K562 (cell line): ENCODE measurements at regions not wholly inside any gene's neighbourhood (a gene's known extent, or its start where the extent isn't known, plus 50 kb on each side); places are given as distances from the start of the nearest gene placed in this dataset.

ENCODE experiments used
- ATAC-seq: fragments of 200-7000 bp; cut with Tn5 transposase; 3 replicates; pipeline ENCODE4 v1.9.1; 2020; ENCODE audit warnings: moderate library complexity
- BruUV-seq: library from RNA; stranded (reverse); fragments of 400-500 nt; replicated peaks from 2 replicates; lab custom pipeline; 2021; lab: Mats Ljungman, UMichigan
- CTCF ChIA-PET: fragments of 300-600 bp; formaldehyde crosslinking; extraction: SDS; loops from one replicate; lab custom pipeline; 2021; ENCODE audit warnings: low intra/inter-chr PET ratio; lab: Yijun Ruan, JAX
- POLR2A ChIA-PET: fragments of 300-600, 350-650 bp; sonication (Branson Sonifier 250); formaldehyde crosslinking; extraction: SDS; loops from one replicate; lab custom pipeline; 2021; ENCODE audit warnings: antibody characterized with exemption, inconsistent platforms; lab: Yijun Ruan, JAX
- DNase-seq, 4 experiments: peaks; one replicate each; pipeline versions ENCODE4 v3.0.0 to v3.0.0-alpha.2; 2011 to 2018; ENCODE audit warnings: low spot score in 3 of 4, mixed read lengths in 3 of 4; ENCODE audit errors: extremely low read depth in 1 of 4
- FAIRE-seq: peaks from 2 replicates; lab custom pipeline; 2011; peaks lifted over from hg19 to GRCh38; lab: Jason Lieb, UNC
- H2AFZ ChIP-seq: 2 replicates; pipeline ENCODE4 v1.6.0; 2011; ENCODE audit warnings: low read depth, low read length, control low read depth, inconsistent platforms
- H3K27ac ChIP-seq: fragments of 200-600 bp; 3 replicates; pipeline ENCODE4 v1.8.0; 2011; ENCODE audit warnings: low read depth, mild to moderate bottlenecking, control low read depth, inconsistent platforms, low read length, moderate library complexity, mixed read lengths; ENCODE audit errors: extremely low read depth
- H3K27me3 ChIP-seq, 2 experiments: fragments of 300-600 bp in 1 of 2; 2 replicates in 1 of 2; 3 replicates in 1 of 2; pipeline versions ENCODE4 v1.6.0 to v1.8.0; 2011; ENCODE audit warnings: inconsistent platforms in 2 of 2, low read length in 2 of 2, mild to moderate bottlenecking in 1 of 2, mixed read lengths in 1 of 2, moderate library complexity in 1 of 2; ENCODE audit not compliant: control insufficient read depth in 2 of 2, insufficient read depth in 2 of 2
- H3K36me3 ChIP-seq: fragments of 300-600 bp; 3 replicates; pipeline ENCODE4 v1.8.0; 2011; ENCODE audit warnings: mild to moderate bottlenecking, low read length, inconsistent platforms; ENCODE audit not compliant: control insufficient read depth, insufficient read depth
- H3K4me1 ChIP-seq, 2 experiments: fragments of 200-600 bp in 1 of 2; replicated peaks in 1 of 2; 2 replicates in 1 of 2; 3 replicates in 1 of 2; pipeline versions ENCODE4 v1.5.1 to v1.8.0; 2011; ENCODE audit warnings: inconsistent platforms in 2 of 2, low read length in 2 of 2, mild to moderate bottlenecking in 1 of 2, mixed read lengths in 1 of 2, moderate library complexity in 1 of 2; ENCODE audit not compliant: control insufficient read depth in 2 of 2, insufficient read depth in 2 of 2
- H3K4me2 ChIP-seq: 2 replicates; pipeline ENCODE4 v1.6.1; 2011; ENCODE audit warnings: low read length, control low read depth, inconsistent platforms, mixed read lengths; ENCODE audit not compliant: insufficient read depth
- H3K4me3 ChIP-seq: fragments of 200-600 bp; sonication (generic), shearing (Covaris generic); 2 replicates; pipeline ENCODE4 v1.5.1; 2016; ENCODE audit warnings: control low read depth, inconsistent platforms
- H3K79me2 ChIP-seq: fragments of 200-600 bp; 3 replicates; pipeline ENCODE4 v1.8.0; 2011; ENCODE audit warnings: low read length, inconsistent platforms; ENCODE audit not compliant: control insufficient read depth, insufficient read depth
- H3K9ac ChIP-seq, 2 experiments: 2 replicates each; pipeline versions ENCODE4 v1.6.0 to v1.6.1; 2011; ENCODE audit warnings: low read depth in 2 of 2, low read length in 2 of 2, control low read depth in 1 of 2, inconsistent platforms in 1 of 2, mild to moderate bottlenecking in 1 of 2, mixed read lengths in 1 of 2; ENCODE audit not compliant: insufficient read depth in 1 of 2
- H3K9me1 ChIP-seq: one replicate; pipeline ENCODE4 v1.6.0; 2011; ENCODE audit warnings: inconsistent platforms, mild to moderate bottlenecking, low read length, moderate library complexity; ENCODE audit not compliant: control insufficient read depth, insufficient read depth
- H3K9me3 ChIP-seq: replicated peaks from 2 replicates; pipeline ENCODE4 v1.5.1; 2011; ENCODE audit warnings: low read depth, low read length, inconsistent platforms; ENCODE audit not compliant: control insufficient read depth, insufficient read depth
- H4K20me1 ChIP-seq: replicated peaks from 2 replicates; pipeline ENCODE4 v1.6.1; 2011; ENCODE audit warnings: low read length, inconsistent platforms, mixed read lengths; ENCODE audit not compliant: control insufficient read depth, insufficient read depth
- ARID1B ChIP-seq: fragments of 450-650 bp; IDR thresholded peaks from 2 replicates; pipeline ENCODE4 v1.6.1; 2016; ENCODE audit warnings: antibody characterized with exemption, mild to moderate bottlenecking, inconsistent platforms
- C11orf30 ChIP-seq: fragments of 450-650 bp; IDR thresholded peaks from 2 replicates; pipeline ENCODE4 v1.6.1; 2016; ENCODE audit warnings: low read depth, mild to moderate bottlenecking
- CBFA2T2 ChIP-seq: fragments of 450-650 bp; conservative IDR thresholded peaks from 2 replicates; pipeline ENCODE4 v1.6.1; 2017; ENCODE audit warnings: mild to moderate bottlenecking
- CBFA2T3 ChIP-seq: fragments of 450-650 bp; IDR thresholded peaks from 2 replicates; pipeline ENCODE4 v1.6.1; 2017
- ELF4 ChIP-seq: fragments of 450-650 bp; formaldehyde crosslinking; IDR thresholded peaks from 2 replicates; pipeline ENCODE4 v1.4.0; 2022; ENCODE audit warnings: missing genetic modification characterization
- FOXP1 ChIP-seq: sonication (generic); formaldehyde crosslinking; IDR thresholded peaks from 2 replicates; pipeline ENCODE4 v1.8.0; 2022; ENCODE audit warnings: mild to moderate bottlenecking, missing genetic modification reagents
- L3MBTL2 ChIP-seq: fragments of 450-650 bp; IDR thresholded peaks from 2 replicates; pipeline ENCODE4 v1.6.1; 2016; ENCODE audit warnings: mild to moderate bottlenecking, moderate library complexity
- MAFG ChIP-seq: fragments of 450-650 bp; conservative IDR thresholded peaks from 2 replicates; pipeline ENCODE4 v1.6.1; 2016; ENCODE audit warnings: missing genetic modification characterization, missing compliant biosample characterization
- RCOR1 ChIP-seq, 2 experiments: IDR thresholded peaks; 2 replicates each; pipeline ENCODE4 v1.6.1; 2012; ENCODE audit warnings: low read depth in 2 of 2, low read length in 2 of 2, borderline replicate concordance in 1 of 2, improper control_type of control experiment in 1 of 2
- ZKSCAN1 ChIP-seq: fragments of 150-350 bp; IDR thresholded peaks from 2 replicates; pipeline ENCODE4 v1.6.1; 2016; ENCODE audit warnings: low read depth, low read length
- ZNF316 ChIP-seq: fragments of 450-650 bp; IDR thresholded peaks from 2 replicates; pipeline ENCODE4 v1.6.1; 2016
- ZNF444 ChIP-seq: fragments of 250-450 bp; sonication (Bioruptor Pico); IDR thresholded peaks from 2 replicates; pipeline ENCODE4 v1.4.0; 2020; ENCODE audit warnings: mild to moderate bottlenecking, moderate library complexity
- ZNF584 ChIP-seq: fragments of 200-800 bp; sonication (Bioruptor generic); IDR thresholded peaks from 2 replicates; pipeline ENCODE4 v1.6.1; 2016; ENCODE audit warnings: low read depth, mild to moderate bottlenecking, missing genetic modification characterization, missing compliant biosample characterization
- WGBS: fragments of 100-300 bp; shearing (Covaris generic); methylation state at CpG from one replicate; pipeline ENCODE4 v1.1.6; 2016; ENCODE audit warnings: low coverage, mixed read lengths; ENCODE audit not compliant: insufficient coverage; ENCODE audit errors: missing lambda C conversion rate; 5-methylcytosine and 5-hydroxymethylcytosine counted together
- in situ Hi-C: fragments of 300-500 bp; cut with MboI; formaldehyde crosslinking; loops from 4 replicates; pipeline ENCODE4 v1.15.0; 2018; ENCODE audit warnings: inconsistent platforms, mixed read lengths
- intact Hi-C: fragments of 100-400 bp; cut with micrococcal nuclease; formaldehyde crosslinking; loops from 2 replicates; pipeline ENCODE4 v1.14.2; 2022
- TF ChIP-seq, protein P1 (sequence below): fragments of 250-450 bp; sonication (Bioruptor Pico); IDR thresholded peaks from 2 replicates; pipeline ENCODE4 v1.4.0; 2020

DNA sequence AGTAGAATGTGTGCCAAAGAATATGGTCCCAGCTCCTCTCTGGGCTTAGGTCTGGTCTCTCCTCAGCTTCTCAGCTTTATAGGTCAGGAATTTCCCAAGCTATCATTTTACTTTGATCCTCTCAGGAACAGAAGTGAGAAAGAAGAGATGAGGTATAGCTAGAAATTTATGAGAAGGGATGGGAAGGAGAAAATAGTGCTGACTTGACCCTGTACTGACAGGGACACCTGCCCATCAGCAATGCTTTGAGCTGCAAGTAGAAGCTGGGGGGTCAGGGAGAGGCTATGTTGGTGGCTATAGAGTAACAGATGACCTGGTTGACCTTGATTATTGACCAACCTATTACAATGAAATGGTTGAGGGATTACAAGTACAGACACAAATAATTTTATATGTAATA lies 75.0 kb downstream of the XCL2 start:
- intact Hi-C loops: no loop called here

DNA sequence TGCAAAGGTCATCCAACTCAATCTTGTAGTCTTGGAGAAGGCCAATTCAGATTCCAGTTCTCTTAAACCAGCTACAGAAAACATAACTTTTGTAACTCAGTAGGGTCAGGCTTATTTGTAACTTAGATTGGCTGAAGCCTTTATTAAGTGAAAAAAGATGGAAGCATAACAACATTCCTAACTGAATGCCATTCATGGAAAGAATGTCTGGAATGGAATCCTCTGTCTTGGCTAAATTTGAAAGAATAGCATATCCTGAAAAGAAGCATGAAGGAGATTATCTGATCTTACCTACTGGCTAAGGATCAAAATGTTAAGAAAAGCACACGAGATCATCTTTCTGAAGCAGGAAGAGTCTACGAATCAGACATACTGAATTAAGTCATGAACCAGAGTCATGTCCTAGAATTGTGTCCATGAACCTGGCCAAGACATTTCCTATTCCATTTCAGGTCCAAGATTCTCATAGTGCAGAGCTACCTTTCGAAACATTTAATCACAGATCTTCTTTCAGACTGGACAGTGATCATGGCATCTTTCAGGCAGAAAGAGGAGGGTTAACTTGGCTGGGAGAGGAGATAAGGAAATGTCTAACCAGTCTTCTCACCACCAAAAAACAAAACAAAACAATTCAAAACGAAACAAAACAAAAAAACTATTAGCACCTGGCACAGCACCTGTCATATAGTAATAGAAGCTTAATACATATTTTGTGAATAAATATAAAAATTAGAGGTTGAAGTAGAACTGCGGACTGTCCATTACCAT lies 75.6 kb downstream of the XCL2 start:
- no peaks in the 10 kb centered on the region; the same call in 1 of the 2 replicates for H3K9me3 ChIP-seq
- no peaks in the 10 kb centered on the region for H3K36me3 ChIP-seq
- H2AFZ ChIP-seq: peak overlapping the region; percentile 42; the same call in 1 of the 2 replicates
- no peak for FAIRE-seq
- no peak overlapping the region for H3K4me3 ChIP-seq
- intact Hi-C loops (no loop called here), in situ Hi-C loops (no loop called here)
- ChIA-PET POLR2A (interaction anchor here (0.6 kb wide), 1 partner anchor 755 kb away, joined by 3 read pairs; no protein-coding TSS in a partner anchor), CTCF (no interaction called here)
- no peaks in the 10 kb centered on the region for H3K27me3 ChIP-seq
- no TSS peak for BruUV-seq
- H3K4me2 ChIP-seq: no peak overlapping the region
- WGBS: 36% methylated on average over 5 of the region's 5 CpGs
- H4K20me1 ChIP-seq: no peaks in the 10 kb centered on the region
- no peaks in the 10 kb centered on the region for H3K9me1 ChIP-seq
- no peak for ATAC-seq
- no peak overlapping the region for H3K9ac ChIP-seq
- H3K4me1 ChIP-seq: peaks cover 2 to 49% of the 10 kb centered on the region in 2 experiments; a peak in 4 of 5 replicates
- no peaks in the 10 kb centered on the region for H3K79me2 ChIP-seq
- peak in 1 of 4 experiments; percentile 18 for DNase-seq
- H3K27ac ChIP-seq: no peak overlapping the region
- TF ChIP-seq RCOR1 (IDR thresholded peaks at IDR 0.05; ENCODE audit: borderline replicate concordance in 1 of 2, low read depth in 2 of 2, low read length in 2 of 2): peak in 1 of 2 experiments; percentile 25; a peak in 1 of 4 replicates
- peak; percentile 52; the same call in 1 of the 2 replicates for TF ChIP-seq ARID1B
- peak; percentile 65 for TF ChIP-seq CBFA2T3
- peak; percentile 40 for TF ChIP-seq CBFA2T2
- TF ChIP-seq ZNF584 (CRISPR knock-in tag): peak; percentile 19; the same call in 1 of the 2 replicates
- no peak for TF ChIP-seq L3MBTL2
- TF ChIP-seq, protein P1, sequence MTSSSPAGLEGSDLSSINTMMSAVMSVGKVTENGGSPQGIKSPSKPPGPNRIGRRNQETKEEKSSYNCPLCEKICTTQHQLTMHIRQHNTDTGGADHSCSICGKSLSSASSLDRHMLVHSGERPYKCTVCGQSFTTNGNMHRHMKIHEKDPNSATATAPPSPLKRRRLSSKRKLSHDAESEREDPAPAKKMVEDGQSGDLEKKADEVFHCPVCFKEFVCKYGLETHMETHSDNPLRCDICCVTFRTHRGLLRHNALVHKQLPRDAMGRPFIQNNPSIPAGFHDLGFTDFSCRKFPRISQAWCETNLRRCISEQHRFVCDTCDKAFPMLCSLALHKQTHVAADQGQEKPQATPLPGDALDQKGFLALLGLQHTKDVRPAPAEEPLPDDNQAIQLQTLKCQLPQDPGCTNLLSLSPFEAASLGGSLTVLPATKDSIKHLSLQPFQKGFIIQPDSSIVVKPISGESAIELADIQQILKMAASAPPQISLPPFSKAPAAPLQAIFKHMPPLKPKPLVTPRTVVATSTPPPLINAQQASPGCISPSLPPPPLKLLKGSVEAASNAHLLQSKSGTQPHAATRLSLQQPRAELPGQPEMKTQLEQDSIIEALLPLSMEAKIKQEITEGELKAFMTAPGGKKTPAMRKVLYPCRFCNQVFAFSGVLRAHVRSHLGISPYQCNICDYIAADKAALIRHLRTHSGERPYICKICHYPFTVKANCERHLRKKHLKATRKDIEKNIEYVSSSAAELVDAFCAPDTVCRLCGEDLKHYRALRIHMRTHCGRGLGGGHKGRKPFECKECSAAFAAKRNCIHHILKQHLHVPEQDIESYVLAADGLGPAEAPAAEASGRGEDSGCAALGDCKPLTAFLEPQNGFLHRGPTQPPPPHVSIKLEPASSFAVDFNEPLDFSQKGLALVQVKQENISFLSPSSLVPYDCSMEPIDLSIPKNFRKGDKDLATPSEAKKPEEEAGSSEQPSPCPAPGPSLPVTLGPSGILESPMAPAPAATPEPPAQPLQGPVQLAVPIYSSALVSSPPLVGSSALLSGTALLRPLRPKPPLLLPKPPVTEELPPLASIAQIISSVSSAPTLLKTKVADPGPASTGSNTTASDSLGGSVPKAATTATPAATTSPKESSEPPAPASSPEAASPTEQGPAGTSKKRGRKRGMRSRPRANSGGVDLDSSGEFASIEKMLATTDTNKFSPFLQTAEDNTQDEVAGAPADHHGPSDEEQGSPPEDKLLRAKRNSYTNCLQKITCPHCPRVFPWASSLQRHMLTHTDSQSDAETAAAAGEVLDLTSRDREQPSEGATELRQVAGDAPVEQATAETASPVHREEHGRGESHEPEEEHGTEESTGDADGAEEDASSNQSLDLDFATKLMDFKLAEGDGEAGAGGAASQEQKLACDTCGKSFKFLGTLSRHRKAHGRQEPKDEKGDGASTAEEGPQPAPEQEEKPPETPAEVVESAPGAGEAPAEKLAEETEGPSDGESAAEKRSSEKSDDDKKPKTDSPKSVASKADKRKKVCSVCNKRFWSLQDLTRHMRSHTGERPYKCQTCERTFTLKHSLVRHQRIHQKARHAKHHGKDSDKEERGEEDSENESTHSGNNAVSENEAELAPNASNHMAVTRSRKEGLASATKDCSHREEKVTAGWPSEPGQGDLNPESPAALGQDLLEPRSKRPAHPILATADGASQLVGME: no peak

More for the DNA sequence above, 75.0 kb downstream of the XCL2 start:
- Histone ChIP-seq H4K20me1 (no peaks in the 10 kb centered on the region), H3K4me2 (no peak overlapping the region), H3K4me1 (peaks cover 2 to 49% of the 10 kb centered on the region in 2 experiments; a peak in 4 of 5 replicates), H3K9me3 (no peaks in the 10 kb centered on the region; the same call in 1 of the 2 replicates), H3K4me3 (no peak overlapping the region), H3K9me1 (no peaks in the 10 kb centered on the region), H3K79me2 (no peaks in the 10 kb centered on the region), H3K36me3 (no peaks in the 10 kb centered on the region), H3K9ac (no peak overlapping the region), H2AFZ (0 out of 2 replicates have a peak overlapping the region, but pooled peaks have one; percentile 1), H3K27me3 (no peaks in the 10 kb centered on the region), H3K27ac (no peak overlapping the region)
- ChIA-PET CTCF (no interaction called here), POLR2A (interaction anchor here (0.6 to 1.1 kb wide), 2 partner anchors 66 to 755 kb away, joined by 3 read pairs; no protein-coding TSS in a partner anchor)
- in situ Hi-C loops: no loop called here
- ATAC-seq: no peak
- FAIRE-seq: no peak
- peak in 1 of 4 experiments; percentile 15 for DNase-seq
- no TSS peak for BruUV-seq
- peak; percentile 44; the same call in 1 of the 2 replicates for TF ChIP-seq MAFG
- TF ChIP-seq ZNF444: no peak
- no peak for TF ChIP-seq ZKSCAN1
- no peak for TF ChIP-seq ELF4
- peak; percentile 64; the same call in 1 of the 2 replicates for TF ChIP-seq C11orf30
- peak; percentile 82 for TF ChIP-seq ZNF316
- TF ChIP-seq FOXP1: no peak
